Esophagus muscularis mucosa (tissue), 3 donors: ENCODE measurements at regions not wholly inside any gene's neighbourhood (a gene's known extent, or its start where the extent isn't known, plus 50 kb on each side); places are given as distances from the start of the nearest gene placed in this dataset.

Experiments used
- CTCF ChIP-seq, 3 experiments: fragments of 200-600 bp in 2 of 3; fragments of 450-650 bp in 1 of 3; sonication (generic) in 2 of 3; IDR thresholded peaks; one replicate each; pipeline ENCODE4 v1.5.1; 2017 to 2019; ENCODE audit warnings: antibody characterized with exemption in 3 of 3, mild to moderate bottlenecking in 2 of 3, moderate library complexity in 1 of 3
- POLR2AphosphoS5 ChIP-seq, 2 donors: sonication (generic); formaldehyde crosslinking; IDR thresholded peaks; one replicate each; pipeline ENCODE4 v1.6.1; 2017; ENCODE audit warnings: antibody characterized with exemption in 2 of 2

DNA sequence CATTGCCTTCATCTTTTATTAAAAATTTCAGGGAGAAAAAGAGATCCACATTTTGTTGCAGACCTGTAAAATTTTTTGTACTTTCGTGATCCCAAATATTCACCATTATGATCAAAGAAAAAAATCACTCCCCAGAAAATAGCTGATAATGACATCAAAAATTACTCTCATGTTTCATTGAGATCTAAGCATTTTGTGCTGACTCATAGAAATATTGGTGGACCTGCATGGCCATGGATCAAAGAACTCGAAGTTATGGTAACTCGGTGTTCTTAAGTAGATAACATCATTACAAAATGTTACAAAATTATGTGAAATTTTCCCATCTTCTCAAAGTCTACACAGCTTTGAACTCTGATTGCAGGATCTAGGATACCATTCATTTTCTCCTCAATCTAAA lies 135.8 kb downstream of the PTGER3 start:
- TF ChIP-seq CTCF (IDR thresholded peaks at IDR 0.05) (no peak), POLR2AphosphoS5 (IDR thresholded peaks at IDR 0.05) (no peak)
